Testis (tissue), 2 donors: ENCODE measurements at regions not wholly inside any gene's neighbourhood (a gene's known extent, or its start where the extent isn't known, plus 50 kb on each side); places are given as distances from the start of the nearest gene placed in this dataset.

Experiments used
- POLR2A ChIP-seq: fragments of 450-650 bp; IDR thresholded peaks from one replicate; pipeline ENCODE4 v1.6.1; 2017; ENCODE audit warnings: antibody characterized with exemption, mild to moderate bottlenecking, moderate library complexity
- TF ChIP-seq, protein P1 (sequence below), 3 experiments: fragments of 450-650 bp in 2 of 3; fragments of 200-600 bp in 1 of 3; sonication (generic) in 1 of 3; IDR thresholded peaks; one replicate each; pipeline ENCODE4 v1.5.1; 2016 to 2019; ENCODE audit warnings: antibody characterized with exemption in 3 of 3, mild to moderate bottlenecking in 2 of 3, moderate library complexity in 1 of 3

GRCh38 chr1:193926956-193927355 is 740.5 kb upstream of the B3GALT2 start:
- TF ChIP-seq, protein P1, sequence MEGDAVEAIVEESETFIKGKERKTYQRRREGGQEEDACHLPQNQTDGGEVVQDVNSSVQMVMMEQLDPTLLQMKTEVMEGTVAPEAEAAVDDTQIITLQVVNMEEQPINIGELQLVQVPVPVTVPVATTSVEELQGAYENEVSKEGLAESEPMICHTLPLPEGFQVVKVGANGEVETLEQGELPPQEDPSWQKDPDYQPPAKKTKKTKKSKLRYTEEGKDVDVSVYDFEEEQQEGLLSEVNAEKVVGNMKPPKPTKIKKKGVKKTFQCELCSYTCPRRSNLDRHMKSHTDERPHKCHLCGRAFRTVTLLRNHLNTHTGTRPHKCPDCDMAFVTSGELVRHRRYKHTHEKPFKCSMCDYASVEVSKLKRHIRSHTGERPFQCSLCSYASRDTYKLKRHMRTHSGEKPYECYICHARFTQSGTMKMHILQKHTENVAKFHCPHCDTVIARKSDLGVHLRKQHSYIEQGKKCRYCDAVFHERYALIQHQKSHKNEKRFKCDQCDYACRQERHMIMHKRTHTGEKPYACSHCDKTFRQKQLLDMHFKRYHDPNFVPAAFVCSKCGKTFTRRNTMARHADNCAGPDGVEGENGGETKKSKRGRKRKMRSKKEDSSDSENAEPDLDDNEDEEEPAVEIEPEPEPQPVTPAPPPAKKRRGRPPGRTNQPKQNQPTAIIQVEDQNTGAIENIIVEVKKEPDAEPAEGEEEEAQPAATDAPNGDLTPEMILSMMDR (IDR thresholded peaks at IDR 0.05), result no peak
- no peak for TF ChIP-seq POLR2A
